OCI-M1 (cell line): ENCODE measurements at regions not wholly inside any gene's neighbourhood (a gene's known extent, or its start where the extent isn't known, plus 50 kb on each side); places are given as distances from the start of the nearest gene placed in this dataset.

Source experiments
- DNase-seq: peaks from one replicate; lab custom pipeline; 2025; lab: John Stamatoyannopoulos, UW

- DNase-seq, result no peak
Observed at GRCh38 chr14:71202881-71203280, 295.6 kb downstream of the PCNX1 start.

GRCh38 chr14:71203306-71203705, 296.0 kb downstream of the PCNX1 start:
- no peak for DNase-seq

GRCh38 chr14:71204231-71204630, 297.0 kb downstream of the PCNX1 start:
- no peak for DNase-seq

GRCh38 chr14:71204768-71205167, 297.5 kb downstream of the PCNX1 start:
- no peak for DNase-seq

- DNase-seq, result no peak
Observed at GRCh38 chr14:71206123-71206522, 298.9 kb downstream of the PCNX1 start.

GRCh38 chr14:71206766-71207371, 299.6 kb downstream of the PCNX1 start:
- DNase-seq, result no peak

GRCh38 chr14:71208702-71209357, 301.6 kb downstream of the PCNX1 start:
- peak; percentile 1 for DNase-seq

GRCh38 chr14:71209888-71210287, 302.6 kb downstream of the PCNX1 start:
- no peak for DNase-seq

- DNase-seq, result no peak
Observed at GRCh38 chr14:71212093-71212492, 304.8 kb downstream of the PCNX1 start.

GRCh38 chr14:71212683-71213107, 305.4 kb downstream of the PCNX1 start:
- DNase-seq, result no peak

GRCh38 chr14:71214241-71214640, 307.0 kb downstream of the PCNX1 start:
- DNase-seq, result no peak

- no peak for DNase-seq
Observed at GRCh38 chr14:71220462-71220861, 313.2 kb downstream of the PCNX1 start.

GRCh38 chr14:71221119-71221518, 313.9 kb downstream of the PCNX1 start:
- no peak for DNase-seq

GRCh38 chr14:71225113-71225512, 317.9 kb downstream of the PCNX1 start:
- DNase-seq, result no peak

GRCh38 chr14:71228711-71229110, 321.5 kb downstream of the PCNX1 start:
- no peak for DNase-seq

GRCh38 chr14:71229875-71230274, 322.6 kb downstream of the PCNX1 start:
- DNase-seq, result no peak

- no peak for DNase-seq
Observed at GRCh38 chr14:71230897-71231296, 323.6 kb downstream of the PCNX1 start.

- DNase-seq, result peak; percentile 38
Observed at GRCh38 chr14:71231521-71232393, 324.5 kb downstream of the PCNX1 start.

GRCh38 chr14:71232506-71232905, 325.2 kb downstream of the PCNX1 start:
- DNase-seq, result no peak

- DNase-seq, result no peak
Observed at GRCh38 chr14:71235875-71236274, 328.6 kb downstream of the PCNX1 start.

- DNase-seq, result no peak
Observed at GRCh38 chr14:71236487-71236886, 329.2 kb downstream of the PCNX1 start.

- no peak for DNase-seq
Observed at GRCh38 chr14:71237556-71237955, 330.3 kb downstream of the PCNX1 start.

GRCh38 chr14:71238835-71239234, 331.6 kb downstream of the PCNX1 start:
- no peak for DNase-seq
